SIG-M5 treated with dmso at 0.1 percent for 504 hours (cell line): ENCODE measurements at regions not wholly inside any gene's neighbourhood (a gene's known extent, or its start where the extent isn't known, plus 50 kb on each side); places are given as distances from the start of the nearest gene placed in this dataset.
"Not testable (repeated sequence)": the region's sequence is repeated elsewhere in the genome, so short reads cannot be mapped to it uniquely, and the experiment has no call there.

Experiments used
- DNase-seq: peaks from one replicate; lab custom pipeline; 2025; ENCODE audit not compliant: unreplicated experiment; lab: John Stamatoyannopoulos, UW

GRCh38 chr6:907928-908327, 215.0 kb upstream of the EXOC2 start:
- no peak for DNase-seq

GRCh38 chr6:906920-907319, 214.0 kb upstream of the EXOC2 start:
- no peak for DNase-seq

- no peak for DNase-seq
These were observed 212.6 kb upstream of the EXOC2 start for GRCh38 chr6:905556-905955.

- no peak for DNase-seq
These were observed 212.1 kb upstream of the EXOC2 start for GRCh38 chr6:904994-905393.

GRCh38 chr6:903761-904160, 210.8 kb upstream of the EXOC2 start:
- no peak for DNase-seq

GRCh38 chr6:901696-902460, 208.9 kb upstream of the EXOC2 start:
- no peak for DNase-seq

GRCh38 chr6:900716-901605, 208.0 kb upstream of the EXOC2 start:
- no peak for DNase-seq

GRCh38 chr6:897528-898207, 204.7 kb upstream of the EXOC2 start:
- DNase-seq, result no peak

GRCh38 chr6:894274-894673, 201.3 kb upstream of the EXOC2 start:
- DNase-seq, result no peak

- DNase-seq, result no peak
These were observed 198.1 kb upstream of the EXOC2 start for GRCh38 chr6:890995-891394.

GRCh38 chr6:890201-890600, 197.3 kb upstream of the EXOC2 start:
- DNase-seq, result no peak

- no peak for DNase-seq
These were observed 194.8 kb upstream of the EXOC2 start for GRCh38 chr6:887583-888235.

GRCh38 chr6:886116-886515, 193.2 kb upstream of the EXOC2 start:
- not testable (repeated sequence) for DNase-seq

GRCh38 chr6:885051-885590, 192.2 kb upstream of the EXOC2 start:
- DNase-seq, result no peak

- no peak for DNase-seq
These were observed 191.6 kb upstream of the EXOC2 start for GRCh38 chr6:884570-884969.

- no peak for DNase-seq
These were observed 189.2 kb upstream of the EXOC2 start for GRCh38 chr6:882084-882598.

- DNase-seq, result no peak
These were observed 185.2 kb upstream of the EXOC2 start for GRCh38 chr6:878179-878578.

GRCh38 chr6:875012-875411, 182.1 kb upstream of the EXOC2 start:
- DNase-seq, result no peak

- DNase-seq, result no peak
These were observed 179.7 kb upstream of the EXOC2 start for GRCh38 chr6:872570-873125.

GRCh38 chr6:871503-871902, 178.6 kb upstream of the EXOC2 start:
- no peak for DNase-seq
